ENCODE measurements at regions not wholly inside any gene's neighbourhood (a gene's known extent, or its start where the extent isn't known, plus 50 kb on each side); places are given as distances from the start of the nearest gene placed in this dataset.

- DNase-seq, result no peak
Measured at GRCh38 chr2:157076526-157077161, 180.9 kb upstream of the GALNT5 start.

- DNase-seq, result no peak
Measured at GRCh38 chr2:157077753-157078350, 179.7 kb upstream of the GALNT5 start.

GRCh38 chr2:157082950-157083349, 174.6 kb upstream of the GALNT5 start:
- DNase-seq, result no peak

GRCh38 chr2:157085522-157085921, 172.0 kb upstream of the GALNT5 start:
- DNase-seq, result no peak

GRCh38 chr2:157087373-157088002, 170.0 kb upstream of the GALNT5 start:
- no peak for DNase-seq

GRCh38 chr2:157093666-157094065, 163.8 kb upstream of the GALNT5 start:
- no peak for DNase-seq

- DNase-seq, result no peak
Measured at GRCh38 chr2:157105372-157105771, 152.1 kb upstream of the GALNT5 start.

GRCh38 chr2:157106950-157107349, 150.6 kb upstream of the GALNT5 start:
- DNase-seq, result no peak

- no peak for DNase-seq
Measured at GRCh38 chr2:157107460-157107859, 150.0 kb upstream of the GALNT5 start.

GRCh38 chr2:157107877-157108276, 149.6 kb upstream of the GALNT5 start:
- DNase-seq, result no peak

GRCh38 chr2:157122776-157123175, 134.7 kb upstream of the GALNT5 start:
- no peak for DNase-seq

- no peak for DNase-seq
Measured at GRCh38 chr2:157124731-157125130, 132.8 kb upstream of the GALNT5 start.

GRCh38 chr2:157125685-157126084, 131.8 kb upstream of the GALNT5 start:
- DNase-seq, result no peak

GRCh38 chr2:157127249-157128012, 130.1 kb upstream of the GALNT5 start:
- DNase-seq, result no peak

GRCh38 chr2:157143901-157144300, 113.6 kb upstream of the GALNT5 start:
- DNase-seq, result no peak

- DNase-seq, result no peak
Measured at GRCh38 chr2:157149270-157149669, 108.2 kb upstream of the GALNT5 start.

- no peak for DNase-seq
Measured at GRCh38 chr2:157150747-157151146, 106.8 kb upstream of the GALNT5 start.

GRCh38 chr2:157152362-157152761, 105.1 kb upstream of the GALNT5 start:
- no peak for DNase-seq

GRCh38 chr2:157155992-157156391, 101.5 kb upstream of the GALNT5 start:
- no peak for DNase-seq

GRCh38 chr2:157158111-157158510, 99.4 kb upstream of the GALNT5 start:
- no peak for DNase-seq

- DNase-seq, result no peak
Measured at GRCh38 chr2:157159221-157159934, 98.1 kb upstream of the GALNT5 start.

- DNase-seq, result no peak
Measured at GRCh38 chr2:157160111-157160510, 97.4 kb upstream of the GALNT5 start.

- DNase-seq, result no peak
Measured at GRCh38 chr2:157164370-157164769, 93.1 kb upstream of the GALNT5 start.
